ENCODE measurements at regions not wholly inside any gene's neighbourhood (a gene's known extent, or its start where the extent isn't known, plus 50 kb on each side); places are given as distances from the start of the nearest gene placed in this dataset.

DNA sequence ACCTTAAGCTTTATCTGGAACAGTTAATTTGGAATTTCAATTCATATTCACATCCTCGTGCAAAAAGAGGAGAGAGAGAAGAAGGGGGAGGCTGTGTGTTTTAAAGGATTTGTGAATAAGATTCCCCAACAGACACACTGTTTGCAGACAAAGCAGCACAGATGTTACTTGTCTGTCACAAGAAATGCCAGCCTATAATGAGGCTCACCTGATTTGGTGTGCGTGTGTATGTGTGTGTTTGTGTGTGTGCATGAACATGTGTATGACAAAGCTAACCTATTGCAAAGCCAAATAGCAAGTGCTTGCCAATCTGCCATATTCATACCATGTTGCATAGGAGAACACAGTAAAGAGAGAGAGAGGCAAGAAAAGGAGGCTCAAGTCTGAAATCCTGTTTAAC lies 361.6 kb upstream of the NOVA1 start:
- Histone ChIP-seq H3K36me3 (ENCODE audit: control insufficient read depth, insufficient read depth, low read length) (no peaks in the 10 kb centered on the region), H3K9me3 (ENCODE audit: control insufficient read depth, insufficient read depth, low read depth, low read length) (no peaks in the 10 kb centered on the region), H3K4me3 (ENCODE audit: low read depth in 2 of 2, low read length in 2 of 2) (no peak overlapping the region), H3K4me1 (ENCODE audit: control insufficient read depth, insufficient read depth, low read length) (no peaks in the 10 kb centered on the region), H3K27me3 (ENCODE audit: control insufficient read depth, insufficient read depth, low read length) (no peaks in the 10 kb centered on the region), H3K27ac (ENCODE audit: low read length) (no peak overlapping the region)
- intact Hi-C loops (cut with micrococcal nuclease; ENCODE audit: unreplicated experiment) (no loop called here), in situ Hi-C loops (cut with HindIII; ENCODE audit: low pct_unique_long_range_greater_than_20kb, low sequenced_read_pairs) (no loop called here)
- TF ChIP-seq, protein P1, sequence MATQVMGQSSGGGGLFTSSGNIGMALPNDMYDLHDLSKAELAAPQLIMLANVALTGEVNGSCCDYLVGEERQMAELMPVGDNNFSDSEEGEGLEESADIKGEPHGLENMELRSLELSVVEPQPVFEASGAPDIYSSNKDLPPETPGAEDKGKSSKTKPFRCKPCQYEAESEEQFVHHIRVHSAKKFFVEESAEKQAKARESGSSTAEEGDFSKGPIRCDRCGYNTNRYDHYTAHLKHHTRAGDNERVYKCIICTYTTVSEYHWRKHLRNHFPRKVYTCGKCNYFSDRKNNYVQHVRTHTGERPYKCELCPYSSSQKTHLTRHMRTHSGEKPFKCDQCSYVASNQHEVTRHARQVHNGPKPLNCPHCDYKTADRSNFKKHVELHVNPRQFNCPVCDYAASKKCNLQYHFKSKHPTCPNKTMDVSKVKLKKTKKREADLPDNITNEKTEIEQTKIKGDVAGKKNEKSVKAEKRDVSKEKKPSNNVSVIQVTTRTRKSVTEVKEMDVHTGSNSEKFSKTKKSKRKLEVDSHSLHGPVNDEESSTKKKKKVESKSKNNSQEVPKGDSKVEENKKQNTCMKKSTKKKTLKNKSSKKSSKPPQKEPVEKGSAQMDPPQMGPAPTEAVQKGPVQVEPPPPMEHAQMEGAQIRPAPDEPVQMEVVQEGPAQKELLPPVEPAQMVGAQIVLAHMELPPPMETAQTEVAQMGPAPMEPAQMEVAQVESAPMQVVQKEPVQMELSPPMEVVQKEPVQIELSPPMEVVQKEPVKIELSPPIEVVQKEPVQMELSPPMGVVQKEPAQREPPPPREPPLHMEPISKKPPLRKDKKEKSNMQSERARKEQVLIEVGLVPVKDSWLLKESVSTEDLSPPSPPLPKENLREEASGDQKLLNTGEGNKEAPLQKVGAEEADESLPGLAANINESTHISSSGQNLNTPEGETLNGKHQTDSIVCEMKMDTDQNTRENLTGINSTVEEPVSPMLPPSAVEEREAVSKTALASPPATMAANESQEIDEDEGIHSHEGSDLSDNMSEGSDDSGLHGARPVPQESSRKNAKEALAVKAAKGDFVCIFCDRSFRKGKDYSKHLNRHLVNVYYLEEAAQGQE (IDR thresholded peaks at IDR 0.05; ENCODE audit: insufficient read depth in 1 of 2, low read depth in 2 of 2, low read length in 1 of 2): no peak
- TF ChIP-seq TCF7L2 (IDR thresholded peaks at IDR 0.05; ENCODE audit: low read depth, low read length): no peak
- TF ChIP-seq POLR2AphosphoS5 (IDR thresholded peaks at IDR 0.05; ENCODE audit: low read depth, low read length): no peak
- TF ChIP-seq, protein P2, sequence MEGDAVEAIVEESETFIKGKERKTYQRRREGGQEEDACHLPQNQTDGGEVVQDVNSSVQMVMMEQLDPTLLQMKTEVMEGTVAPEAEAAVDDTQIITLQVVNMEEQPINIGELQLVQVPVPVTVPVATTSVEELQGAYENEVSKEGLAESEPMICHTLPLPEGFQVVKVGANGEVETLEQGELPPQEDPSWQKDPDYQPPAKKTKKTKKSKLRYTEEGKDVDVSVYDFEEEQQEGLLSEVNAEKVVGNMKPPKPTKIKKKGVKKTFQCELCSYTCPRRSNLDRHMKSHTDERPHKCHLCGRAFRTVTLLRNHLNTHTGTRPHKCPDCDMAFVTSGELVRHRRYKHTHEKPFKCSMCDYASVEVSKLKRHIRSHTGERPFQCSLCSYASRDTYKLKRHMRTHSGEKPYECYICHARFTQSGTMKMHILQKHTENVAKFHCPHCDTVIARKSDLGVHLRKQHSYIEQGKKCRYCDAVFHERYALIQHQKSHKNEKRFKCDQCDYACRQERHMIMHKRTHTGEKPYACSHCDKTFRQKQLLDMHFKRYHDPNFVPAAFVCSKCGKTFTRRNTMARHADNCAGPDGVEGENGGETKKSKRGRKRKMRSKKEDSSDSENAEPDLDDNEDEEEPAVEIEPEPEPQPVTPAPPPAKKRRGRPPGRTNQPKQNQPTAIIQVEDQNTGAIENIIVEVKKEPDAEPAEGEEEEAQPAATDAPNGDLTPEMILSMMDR (IDR thresholded peaks at IDR 0.05): no peak
- no peak for TF ChIP-seq SIN3A (IDR thresholded peaks at IDR 0.05; ENCODE audit: borderline replicate concordance, insufficient read depth, low read depth, low read length)
- DNase-seq (ENCODE audit: low read depth, low spot score) (no peak), ATAC-seq (no peak)
- BruUV-seq (replicated peaks): no TSS peak
- CTCF ChIA-PET: no interaction called here
- POLR2A ChIA-PET: no interaction called here

DNA sequence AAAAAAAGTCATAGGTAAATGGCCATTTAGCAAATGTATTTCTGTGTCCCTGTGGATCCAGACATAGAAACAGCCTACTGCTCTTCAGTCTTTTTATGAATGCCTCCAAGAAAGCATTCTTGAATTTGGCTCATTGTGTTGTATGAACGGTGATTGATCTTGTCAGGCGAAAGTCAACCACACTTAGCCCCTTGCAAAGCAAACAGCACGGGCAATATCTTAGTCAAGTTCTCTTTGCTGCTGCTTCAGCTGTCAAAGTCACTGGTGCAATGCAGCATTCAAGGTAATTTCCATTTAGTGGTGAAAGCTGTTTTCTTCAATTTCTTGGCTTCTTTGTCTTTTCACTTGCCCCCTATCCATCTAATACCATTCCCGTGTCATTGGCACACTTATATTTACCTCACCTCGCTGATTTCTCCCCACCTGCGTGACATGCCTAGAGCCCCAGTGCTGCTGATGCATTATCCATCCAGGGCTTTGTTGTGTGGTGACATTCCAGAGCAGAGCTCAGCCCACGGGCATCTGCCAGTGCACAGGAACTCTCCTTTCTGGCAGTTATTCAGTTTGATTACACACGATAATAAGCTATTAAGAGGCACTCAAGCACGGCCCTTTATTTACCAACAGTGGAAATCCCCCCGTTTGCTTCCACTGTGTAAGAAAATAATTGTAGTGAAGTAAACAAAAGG lies 362.3 kb upstream of the NOVA1 start:
- in situ Hi-C loops (cut with HindIII; ENCODE audit: low pct_unique_long_range_greater_than_20kb, low sequenced_read_pairs) (no loop called here), intact Hi-C loops (cut with micrococcal nuclease; ENCODE audit: unreplicated experiment) (no loop called here)
- no peak for TF ChIP-seq TCF7L2 (IDR thresholded peaks at IDR 0.05; ENCODE audit: low read depth, low read length)
- TF ChIP-seq SIN3A (IDR thresholded peaks at IDR 0.05; ENCODE audit: borderline replicate concordance, insufficient read depth, low read depth, low read length): no peak
- TF ChIP-seq, protein P2 (IDR thresholded peaks at IDR 0.05): no peak
- TF ChIP-seq, protein P1 (IDR thresholded peaks at IDR 0.05; ENCODE audit: insufficient read depth in 1 of 2, low read depth in 2 of 2, low read length in 1 of 2): no peak
- no peak for TF ChIP-seq POLR2AphosphoS5 (IDR thresholded peaks at IDR 0.05; ENCODE audit: low read depth, low read length)
- no peak for DNase-seq (ENCODE audit: low read depth, low spot score)
- no peak for ATAC-seq
- no TSS peak for BruUV-seq (replicated peaks)
- CTCF ChIA-PET: no interaction called here
- Histone ChIP-seq H3K27ac (ENCODE audit: low read length) (no peak overlapping the region), H3K4me3 (ENCODE audit: low read depth in 2 of 2, low read length in 2 of 2) (no peak overlapping the region), H3K36me3 (ENCODE audit: control insufficient read depth, insufficient read depth, low read length) (no peaks in the 10 kb centered on the region), H3K9me3 (ENCODE audit: control insufficient read depth, insufficient read depth, low read depth, low read length) (no peaks in the 10 kb centered on the region), H3K27me3 (ENCODE audit: control insufficient read depth, insufficient read depth, low read length) (no peaks in the 10 kb centered on the region), H3K4me1 (ENCODE audit: control insufficient read depth, insufficient read depth, low read length) (no peaks in the 10 kb centered on the region)
- POLR2A ChIA-PET: no interaction called here
